GM23338 (cell line): ENCODE measurements at regions not wholly inside any gene's neighbourhood (a gene's known extent, or its start where the extent isn't known, plus 50 kb on each side); places are given as distances from the start of the nearest gene placed in this dataset.

Experiments used
- CTCF ChIP-seq, 2 experiments: fragments of 200-600 bp in 1 of 2; sonication (generic) in 1 of 2; conservative IDR thresholded peaks; 2 replicates each; pipeline versions ENCODE4 v1.5.1 to v1.6.1; 2016 to 2017; ENCODE audit warnings: antibody characterized with exemption in 2 of 2, low read depth in 2 of 2, mild to moderate bottlenecking in 2 of 2, moderate library complexity in 1 of 2
- EZH2phosphoT487 ChIP-seq: fragments of 200-600 bp; sonication (generic); IDR thresholded peaks from one replicate; pipeline ENCODE4 v1.8.1; 2018; ENCODE audit warnings: antibody characterized with exemption; ENCODE audit not compliant: unreplicated experiment
- NANOG ChIP-seq: IDR thresholded peaks from 2 replicates; pipeline ENCODE4 v1.6.1; 2016; ENCODE audit warnings: antibody characterized with exemption, borderline replicate concordance

- TF ChIP-seq NANOG (no peak), CTCF (conservative IDR thresholded peaks at IDR 0.05; ENCODE audit: low read depth in 2 of 2) (no peak), EZH2phosphoT487 (no peak)
Measured at GRCh38 chr5:40452874-40453624, 226.7 kb upstream of the PTGER4 start.
